Stomach smooth muscle (tissue), 2 donors: ENCODE measurements at regions not wholly inside any gene's neighbourhood (a gene's known extent, or its start where the extent isn't known, plus 50 kb on each side); places are given as distances from the start of the nearest gene placed in this dataset.
"Not testable (repeated sequence)": the region's sequence is repeated elsewhere in the genome, so short reads cannot be mapped to it uniquely, and the experiment has no call there.

Experiments used
- H3K27ac ChIP-seq: one replicate; pipeline ENCODE4 v1.7.0; 2013; ENCODE audit warnings: mild to moderate bottlenecking, low read length, inconsistent platforms
- H3K27me3 ChIP-seq, 2 donors: one replicate each; pipeline ENCODE4 v1.7.0; 2013; ENCODE audit warnings: low read length in 2 of 2; ENCODE audit not compliant: insufficient read depth in 2 of 2, control insufficient read depth in 1 of 2
- H3K36me3 ChIP-seq, 2 donors: one replicate each; pipeline ENCODE4 v1.7.0; 2013; ENCODE audit warnings: low read length in 2 of 2; ENCODE audit not compliant: control insufficient read depth in 2 of 2, insufficient read depth in 2 of 2
- H3K4me1 ChIP-seq: one replicate; pipeline ENCODE4 v1.7.0; 2013; ENCODE audit warnings: low read length; ENCODE audit not compliant: control insufficient read depth, insufficient read depth
- H3K4me3 ChIP-seq, 2 donors: one replicate each; pipeline ENCODE4 v1.7.0; 2013; ENCODE audit warnings: low read length in 2 of 2
- H3K9ac ChIP-seq, 2 donors: one replicate each; pipeline ENCODE4 v1.7.0; 2013; ENCODE audit warnings: low read length in 2 of 2, mild to moderate bottlenecking in 1 of 2
- H3K9me3 ChIP-seq, 2 donors: one replicate each; pipeline ENCODE4 v1.7.0; 2013; ENCODE audit warnings: low read length in 2 of 2; ENCODE audit not compliant: control insufficient read depth in 2 of 2
- donor health status: healthy.
- donor health status: Pancreatic carcinoma.

GRCh38 chr10:121675344-121675743, 77.1 kb upstream of the FGFR2 start:
- H3K36me3 ChIP-seq = no peaks in the 10 kb centered on the region
- no peaks in the 10 kb centered on the region for H3K27me3 ChIP-seq
- H3K9me3 ChIP-seq = peaks cover 0 to 17% of the 10 kb centered on the region in 2 donors
- no peak overlapping the region for H3K4me3 ChIP-seq
- no peak overlapping the region for H3K27ac ChIP-seq
- H3K4me1 ChIP-seq = peaks cover 8% of the 10 kb centered on the region
- H3K9ac ChIP-seq = no peak overlapping the region

- Histone ChIP-seq H3K36me3 (no peaks in the 10 kb centered on the region), H3K9me3 (peaks cover 0 to 17% of the 10 kb centered on the region in 2 donors), H3K9ac (no peak overlapping the region), H3K27me3 (no peaks in the 10 kb centered on the region), H3K4me3 (no peak overlapping the region), H3K4me1 (peaks cover 8% of the 10 kb centered on the region), H3K27ac (no peak overlapping the region)
These were observed 76.6 kb upstream of the FGFR2 start for GRCh38 chr10:121674885-121675284.

GRCh38 chr10:121672733-121673132, 74.5 kb upstream of the FGFR2 start:
- peaks cover 28% of the 10 kb centered on the region for H3K4me1 ChIP-seq
- no peak overlapping the region for H3K27ac ChIP-seq
- H3K27me3 ChIP-seq = no peaks in the 10 kb centered on the region
- H3K9me3 ChIP-seq = peaks cover 0 to 9% of the 10 kb centered on the region in 2 donors
- H3K9ac ChIP-seq = no peak overlapping the region
- H3K4me3 ChIP-seq = no peak overlapping the region
- H3K36me3 ChIP-seq = no peaks in the 10 kb centered on the region

GRCh38 chr10:121669840-121670239, 71.6 kb upstream of the FGFR2 start:
- not testable (repeated sequence) for H3K36me3 ChIP-seq

GRCh38 chr10:121669028-121669374, 70.8 kb upstream of the FGFR2 start:
- Histone ChIP-seq H3K36me3 (no peaks in the 10 kb centered on the region), H3K27ac (peak overlapping the region; percentile 84), H3K27me3 (no peaks in the 10 kb centered on the region), H3K4me3 (peak overlapping the region in 1 of 2 donors; percentile 56), H3K4me1 (peaks cover 31% of the 10 kb centered on the region), H3K9me3 (peaks cover 0 to 6% of the 10 kb centered on the region in 2 donors), H3K9ac (peak overlapping the region in 1 of 2 donors; percentile 56)

More at GRCh38 chr10:121669840-121670239, 71.6 kb upstream of the FGFR2 start:
- Histone ChIP-seq H3K4me1 (peaks cover 31% of the 10 kb centered on the region), H3K27ac (peak overlapping the region; percentile 84)
- H3K27me3 ChIP-seq, H3K9me3 ChIP-seq, H3K9ac ChIP-seq, H3K4me3 ChIP-seq: not testable (repeated sequence)

GRCh38 chr10:121668314-121669027, 70.2 kb upstream of the FGFR2 start:
- H3K4me3 ChIP-seq = peak overlapping the region; percentile 40 to 56
- H3K36me3 ChIP-seq = no peaks in the 10 kb centered on the region
- peaks cover 0 to 6% of the 10 kb centered on the region in 2 donors for H3K9me3 ChIP-seq
- H3K4me1 ChIP-seq = peaks cover 31% of the 10 kb centered on the region
- no peaks in the 10 kb centered on the region for H3K27me3 ChIP-seq
- peak overlapping the region; percentile 29 to 56 for H3K9ac ChIP-seq
- H3K27ac ChIP-seq = peak overlapping the region; percentile 84

GRCh38 chr10:121667948-121668313, 69.7 kb upstream of the FGFR2 start:
- Histone ChIP-seq H3K36me3 (no peaks in the 10 kb centered on the region), H3K9ac (no peak overlapping the region), H3K4me1 (peaks cover 31% of the 10 kb centered on the region), H3K9me3 (peaks cover 0 to 6% of the 10 kb centered on the region in 2 donors), H3K27ac (peak overlapping the region; percentile 84), H3K4me3 (peak overlapping the region in 1 of 2 donors; percentile 56), H3K27me3 (no peaks in the 10 kb centered on the region)

- peaks cover 0 to 6% of the 10 kb centered on the region in 2 donors for H3K9me3 ChIP-seq
- no peak overlapping the region for H3K4me3 ChIP-seq
- no peaks in the 10 kb centered on the region for H3K27me3 ChIP-seq
- peaks cover 37% of the 10 kb centered on the region for H3K4me1 ChIP-seq
- H3K9ac ChIP-seq = no peak overlapping the region
- no peaks in the 10 kb centered on the region for H3K36me3 ChIP-seq
- no peak overlapping the region for H3K27ac ChIP-seq
These were observed 67.6 kb upstream of the FGFR2 start for GRCh38 chr10:121665809-121666208.

GRCh38 chr10:121664671-121665070, 66.4 kb upstream of the FGFR2 start:
- H3K9me3 ChIP-seq = peaks cover 0 to 6% of the 10 kb centered on the region in 2 donors
- H3K4me3 ChIP-seq = no peak overlapping the region
- H3K4me1 ChIP-seq = peaks cover 36% of the 10 kb centered on the region
- H3K27me3 ChIP-seq = no peaks in the 10 kb centered on the region
- H3K36me3 ChIP-seq = no peaks in the 10 kb centered on the region
- no peak overlapping the region for H3K27ac ChIP-seq
- no peak overlapping the region for H3K9ac ChIP-seq

GRCh38 chr10:121662945-121663917, 65.0 kb upstream of the FGFR2 start:
- peaks cover 0 to 6% of the 10 kb centered on the region in 2 donors for H3K9me3 ChIP-seq

More at GRCh38 chr10:121662945-121663917, 65.0 kb upstream of the FGFR2 start:
- Histone ChIP-seq H3K27me3 (no peaks in the 10 kb centered on the region), H3K36me3 (no peaks in the 10 kb centered on the region), H3K4me1 (peaks cover 22% of the 10 kb centered on the region), H3K9ac (no peak overlapping the region), H3K27ac (no peak overlapping the region), H3K4me3 (no peak overlapping the region)
